ENCODE measurements at regions not wholly inside any gene's neighbourhood (a gene's known extent, or its start where the extent isn't known, plus 50 kb on each side); places are given as distances from the start of the nearest gene placed in this dataset.

DNA sequence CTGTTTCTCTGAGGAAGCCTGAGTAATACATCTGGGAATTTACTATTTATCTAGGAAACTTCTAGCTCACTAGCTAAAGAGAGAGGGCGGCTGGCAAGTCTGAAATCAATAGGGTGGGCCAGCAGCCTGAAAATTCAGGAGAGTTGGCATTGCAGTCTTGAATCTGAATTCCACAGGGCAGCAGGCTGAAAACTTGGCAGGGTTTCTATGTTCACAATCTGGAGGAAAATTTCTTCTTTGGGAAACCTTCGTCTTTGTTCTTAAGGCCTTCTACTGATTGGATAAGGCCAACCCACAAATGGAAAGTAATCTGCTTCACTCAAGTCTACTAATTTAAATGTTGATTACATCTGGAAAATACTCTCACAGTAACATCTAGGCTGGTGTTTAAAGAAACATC, 101.0 kb upstream of the COG2 start:
- TF ChIP-seq, protein P1, sequence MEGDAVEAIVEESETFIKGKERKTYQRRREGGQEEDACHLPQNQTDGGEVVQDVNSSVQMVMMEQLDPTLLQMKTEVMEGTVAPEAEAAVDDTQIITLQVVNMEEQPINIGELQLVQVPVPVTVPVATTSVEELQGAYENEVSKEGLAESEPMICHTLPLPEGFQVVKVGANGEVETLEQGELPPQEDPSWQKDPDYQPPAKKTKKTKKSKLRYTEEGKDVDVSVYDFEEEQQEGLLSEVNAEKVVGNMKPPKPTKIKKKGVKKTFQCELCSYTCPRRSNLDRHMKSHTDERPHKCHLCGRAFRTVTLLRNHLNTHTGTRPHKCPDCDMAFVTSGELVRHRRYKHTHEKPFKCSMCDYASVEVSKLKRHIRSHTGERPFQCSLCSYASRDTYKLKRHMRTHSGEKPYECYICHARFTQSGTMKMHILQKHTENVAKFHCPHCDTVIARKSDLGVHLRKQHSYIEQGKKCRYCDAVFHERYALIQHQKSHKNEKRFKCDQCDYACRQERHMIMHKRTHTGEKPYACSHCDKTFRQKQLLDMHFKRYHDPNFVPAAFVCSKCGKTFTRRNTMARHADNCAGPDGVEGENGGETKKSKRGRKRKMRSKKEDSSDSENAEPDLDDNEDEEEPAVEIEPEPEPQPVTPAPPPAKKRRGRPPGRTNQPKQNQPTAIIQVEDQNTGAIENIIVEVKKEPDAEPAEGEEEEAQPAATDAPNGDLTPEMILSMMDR (IDR thresholded peaks at IDR 0.05), result no peak
- TF ChIP-seq POLR2A (IDR thresholded peaks at IDR 0.05), result no peak

Measured in testis (tissue), 2 donors.